HAP-1 (cell line): ENCODE measurements at regions not wholly inside any gene's neighbourhood (a gene's known extent, or its start where the extent isn't known, plus 50 kb on each side); places are given as distances from the start of the nearest gene placed in this dataset.
A peak's percentile ranks its signal among the peaks of the same experiment; 100 is the strongest.
"Not testable (repeated sequence)": the region's sequence is repeated elsewhere in the genome, so short reads cannot be mapped to it uniquely, and the experiment has no call there.

Experiments
- DNase-seq, 2 experiments: peaks; one replicate each; pipeline ENCODE4 v3.0.0-alpha.2; 2016 to 2020; ENCODE audit warnings: low spot score in 2 of 2
- H3K27me3 ChIP-seq: fragments of 250-450 bp; sonication (Bioruptor Pico); 2 replicates; pipeline ENCODE4 v1.5.1; 2020; ENCODE audit warnings: low read depth, mild to moderate bottlenecking, moderate library complexity
- H3K36me3 ChIP-seq: fragments of 250-450 bp; sonication (Bioruptor Pico); replicated peaks from 2 replicates; pipeline ENCODE4 v1.5.1; 2020; ENCODE audit warnings: mild to moderate bottlenecking
- H3K4me1 ChIP-seq: fragments of 250-450 bp; sonication (Bioruptor Pico); 2 replicates; pipeline ENCODE4 v1.5.1; 2020; ENCODE audit warnings: mild to moderate bottlenecking
- H3K4me3 ChIP-seq: fragments of 250-450 bp; sonication (Bioruptor Pico); 2 replicates; pipeline ENCODE4 v1.5.1; 2020; ENCODE audit warnings: mild to moderate bottlenecking, moderate library complexity
- H3K9me3 ChIP-seq: fragments of 250-450 bp; sonication (Bioruptor Pico); 2 replicates; pipeline ENCODE4 v1.5.1; 2020; ENCODE audit warnings: mild to moderate bottlenecking, moderate library complexity
- in situ Hi-C: fragments of 300-500 bp; cut with MboI; formaldehyde crosslinking; loops from 3 replicates; pipeline ENCODE4 v1.14.3; 2020; ENCODE audit warnings: low sequenced_read_pairs, inconsistent platforms, mixed read lengths

GRCh38 chr9:62877552-62877951, 1687.7 kb downstream of the SPATA31A7 start:
- H3K9me3 ChIP-seq, H3K27me3 ChIP-seq, in situ Hi-C loops, H3K4me3 ChIP-seq, DNase-seq, H3K36me3 ChIP-seq, H3K4me1 ChIP-seq: not testable (repeated sequence)

DNA sequence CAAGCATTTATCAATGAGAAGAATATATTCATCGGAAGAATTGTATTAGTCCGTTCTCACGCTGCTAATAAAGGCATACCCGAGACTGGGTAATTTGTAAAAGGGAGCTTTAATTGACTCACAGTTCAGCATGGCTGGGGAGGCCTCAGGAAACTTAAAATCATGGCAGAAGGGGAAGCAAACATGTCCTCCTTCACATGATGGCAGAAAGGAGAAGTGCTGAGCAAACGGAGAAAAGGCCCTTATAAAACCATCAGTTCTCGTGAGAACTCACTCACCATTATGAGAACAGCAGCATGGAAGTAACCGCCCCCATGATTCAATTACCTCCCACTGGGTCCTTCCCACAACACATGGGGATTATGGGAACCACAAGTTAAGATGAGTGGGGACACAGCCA, 1688.2 kb downstream of the SPATA31A7 start:
- H3K9me3 ChIP-seq, H3K36me3 ChIP-seq, H3K4me1 ChIP-seq, in situ Hi-C loops, H3K4me3 ChIP-seq, H3K27me3 ChIP-seq, DNase-seq: not testable (repeated sequence)

GRCh38 chr9:62880453-62880852, 1690.6 kb downstream of the SPATA31A7 start:
- H3K4me3 ChIP-seq, H3K9me3 ChIP-seq, in situ Hi-C loops, H3K27me3 ChIP-seq, DNase-seq, H3K36me3 ChIP-seq, H3K4me1 ChIP-seq: not testable (repeated sequence)

DNA sequence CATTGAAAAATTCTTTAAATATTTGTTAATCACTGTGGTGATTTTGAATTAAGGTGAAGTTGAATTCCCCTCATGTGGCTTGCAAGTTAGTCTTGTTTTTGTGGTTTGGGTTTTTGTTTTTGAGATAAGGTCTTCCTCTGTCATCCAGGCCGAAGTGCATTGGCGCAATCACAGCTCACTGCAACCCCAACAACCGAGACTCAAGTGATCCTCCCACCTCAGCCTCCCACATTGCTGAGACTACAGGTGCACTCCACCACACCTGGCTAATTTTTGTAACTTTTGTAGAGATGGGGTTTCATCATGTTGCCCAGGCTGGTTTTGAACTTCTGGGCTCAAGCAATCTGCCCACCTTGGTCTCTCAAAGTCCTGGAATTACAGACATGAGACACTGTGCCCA, 1691.1 kb downstream of the SPATA31A7 start:
- in situ Hi-C loops, DNase-seq: not testable (repeated sequence)

DNA sequence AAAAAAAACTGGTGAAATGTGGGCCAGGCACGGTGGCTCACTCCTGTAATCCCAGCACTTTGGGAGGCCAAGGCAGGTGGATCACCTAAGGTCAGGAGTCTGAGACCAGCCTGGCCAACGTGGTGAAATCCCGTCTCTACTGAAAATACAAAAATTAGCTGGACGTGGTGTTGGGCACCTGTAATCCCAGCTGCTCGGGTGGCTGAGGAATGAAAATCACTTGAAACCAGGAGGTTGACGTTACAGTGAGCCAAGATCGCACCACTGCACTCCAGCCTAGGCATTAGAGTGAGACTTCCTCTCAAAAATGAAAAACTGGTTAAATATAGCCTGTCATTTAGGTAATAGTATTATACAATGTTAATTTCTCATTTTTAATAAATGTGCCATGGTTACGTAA, 1692.0 kb downstream of the SPATA31A7 start:
- in situ Hi-C loops, H3K9me3 ChIP-seq, H3K4me3 ChIP-seq, DNase-seq, H3K27me3 ChIP-seq, H3K4me1 ChIP-seq, H3K36me3 ChIP-seq: not testable (repeated sequence)

More for the DNA sequence above, 1691.1 kb downstream of the SPATA31A7 start:
- H3K36me3 ChIP-seq, H3K4me3 ChIP-seq, H3K27me3 ChIP-seq, H3K4me1 ChIP-seq, H3K9me3 ChIP-seq: not testable (repeated sequence)

GRCh38 chr9:62882717-62883116, 1692.9 kb downstream of the SPATA31A7 start:
- H3K4me1 ChIP-seq, H3K36me3 ChIP-seq, H3K27me3 ChIP-seq, DNase-seq, H3K4me3 ChIP-seq, in situ Hi-C loops, H3K9me3 ChIP-seq: not testable (repeated sequence)

GRCh38 chr9:62896692-62897091, 1706.9 kb downstream of the SPATA31A7 start:
- H3K36me3 ChIP-seq, H3K4me1 ChIP-seq, H3K27me3 ChIP-seq, in situ Hi-C loops, DNase-seq, H3K9me3 ChIP-seq, H3K4me3 ChIP-seq: not testable (repeated sequence)

DNA sequence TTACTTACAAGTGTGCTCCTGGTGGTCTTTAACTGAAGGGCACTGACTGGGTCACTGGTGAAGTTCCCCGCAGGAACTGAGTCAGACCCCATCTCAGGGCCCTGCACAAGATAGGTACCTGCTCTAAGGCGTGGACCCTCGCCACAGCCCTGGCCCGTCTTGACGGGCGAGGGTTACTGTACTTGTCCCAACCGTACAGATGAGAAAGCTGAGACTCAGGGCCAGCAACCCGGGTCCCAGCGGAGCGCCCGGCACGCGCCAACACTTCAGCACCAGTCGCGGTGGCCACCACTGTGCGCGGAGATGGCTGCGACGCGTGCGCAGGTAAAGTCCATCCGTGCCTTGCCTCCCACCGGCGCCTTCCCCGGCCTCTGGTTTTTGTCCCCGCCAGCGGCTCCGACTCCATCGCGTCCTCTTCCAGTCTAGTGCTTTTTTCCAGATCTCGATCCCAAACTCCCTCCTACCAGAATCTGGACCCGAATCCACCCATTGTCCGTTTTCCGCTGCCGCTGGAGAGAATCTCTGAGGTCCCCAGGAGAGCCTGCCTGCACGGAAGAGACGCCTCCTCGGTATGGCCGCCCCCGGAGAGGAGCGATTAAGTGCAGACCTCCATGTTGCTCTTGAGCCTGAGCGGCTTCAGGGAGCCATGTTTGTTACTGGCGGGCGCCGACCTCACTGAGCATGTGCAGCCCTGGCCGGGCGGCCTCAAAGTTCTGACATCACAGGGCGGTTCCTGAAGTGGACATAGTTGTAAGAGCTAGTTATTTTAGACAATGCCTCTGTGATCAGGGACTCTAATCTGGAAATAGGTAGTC, 1707.8 kb downstream of the SPATA31A7 start:
- H3K9me3 ChIP-seq, in situ Hi-C loops, H3K36me3 ChIP-seq, H3K4me1 ChIP-seq, H3K27me3 ChIP-seq: not testable (repeated sequence)
- DNase-seq: peak; percentile 44 to 50
- peak overlapping the region; percentile 25 for H3K4me3 ChIP-seq

DNA sequence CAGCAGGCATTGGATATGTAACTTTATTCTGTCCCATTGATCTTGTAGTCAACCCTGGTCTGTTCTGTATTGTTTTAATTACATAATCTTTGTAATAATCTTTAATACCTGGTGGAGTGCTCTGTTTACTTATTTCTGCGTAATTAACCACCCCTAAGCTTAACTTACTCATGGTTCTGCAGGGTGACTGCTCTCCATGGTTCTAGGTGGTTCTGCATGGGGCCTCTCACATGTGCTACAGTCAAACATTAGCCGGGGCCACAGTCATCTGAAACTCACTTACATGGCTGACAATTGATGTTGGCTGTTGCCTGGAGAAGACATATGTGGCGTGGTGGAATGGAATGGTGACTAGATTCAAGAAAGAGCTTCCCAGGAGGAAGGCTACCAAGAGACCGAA, 1709.8 kb downstream of the SPATA31A7 start:
- H3K4me3 ChIP-seq, H3K36me3 ChIP-seq, in situ Hi-C loops, H3K4me1 ChIP-seq, H3K27me3 ChIP-seq, H3K9me3 ChIP-seq, DNase-seq: not testable (repeated sequence)

DNA sequence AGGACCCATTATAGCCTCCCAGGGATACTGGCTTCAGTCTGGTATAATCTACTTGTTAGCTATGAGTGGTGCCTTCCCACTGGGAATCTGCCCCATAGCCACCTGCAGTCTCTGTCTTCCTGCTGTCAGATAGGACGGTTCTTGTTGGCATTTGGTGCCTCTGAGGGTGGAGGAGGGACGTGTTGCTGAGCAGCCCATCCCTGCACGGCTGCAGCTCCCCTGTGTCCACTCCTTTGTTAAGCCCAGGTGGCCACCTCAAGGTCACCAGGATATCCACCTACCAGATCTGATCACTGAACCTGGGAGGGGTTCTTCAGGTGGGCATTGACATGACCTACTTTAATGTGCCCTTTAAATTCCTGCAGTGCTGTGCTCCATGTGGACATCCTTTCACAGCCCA, 1714.2 kb downstream of the SPATA31A7 start:
- H3K27me3 ChIP-seq, H3K36me3 ChIP-seq, in situ Hi-C loops, DNase-seq, H3K9me3 ChIP-seq, H3K4me1 ChIP-seq, H3K4me3 ChIP-seq: not testable (repeated sequence)

GRCh38 chr9:62905722-62906121, 1715.9 kb downstream of the SPATA31A7 start:
- H3K27me3 ChIP-seq, H3K9me3 ChIP-seq, H3K4me1 ChIP-seq, H3K36me3 ChIP-seq, in situ Hi-C loops, H3K4me3 ChIP-seq, DNase-seq: not testable (repeated sequence)

GRCh38 chr9:62907866-62908265, 1718.0 kb downstream of the SPATA31A7 start:
- H3K4me1 ChIP-seq, H3K9me3 ChIP-seq, H3K4me3 ChIP-seq, H3K36me3 ChIP-seq, DNase-seq, in situ Hi-C loops, H3K27me3 ChIP-seq: not testable (repeated sequence)

GRCh38 chr9:62908271-62908670, 1718.4 kb downstream of the SPATA31A7 start:
- H3K9me3 ChIP-seq, in situ Hi-C loops, DNase-seq, H3K4me3 ChIP-seq, H3K36me3 ChIP-seq, H3K4me1 ChIP-seq, H3K27me3 ChIP-seq: not testable (repeated sequence)

DNA sequence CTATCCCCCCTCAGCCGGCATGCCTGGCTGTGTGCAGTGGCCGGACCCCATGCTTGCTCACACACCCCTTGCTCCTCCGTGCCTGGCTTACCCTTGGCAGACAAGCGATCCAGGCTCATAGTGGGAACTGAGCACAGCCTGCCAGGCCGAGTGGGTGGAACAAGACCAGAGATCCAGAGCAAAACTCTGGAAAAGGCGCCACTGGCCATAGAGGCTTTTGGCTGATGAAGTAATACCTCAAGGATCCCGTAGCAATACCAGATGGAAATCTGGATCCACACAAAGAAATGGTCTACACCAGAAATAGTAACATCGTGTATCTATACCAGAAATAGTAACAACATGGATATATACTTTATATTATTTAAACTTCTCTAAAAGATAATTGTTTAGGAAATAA, 1719.6 kb downstream of the SPATA31A7 start:
- H3K9me3 ChIP-seq, H3K4me1 ChIP-seq, H3K4me3 ChIP-seq, in situ Hi-C loops, H3K36me3 ChIP-seq, DNase-seq, H3K27me3 ChIP-seq: not testable (repeated sequence)

DNA sequence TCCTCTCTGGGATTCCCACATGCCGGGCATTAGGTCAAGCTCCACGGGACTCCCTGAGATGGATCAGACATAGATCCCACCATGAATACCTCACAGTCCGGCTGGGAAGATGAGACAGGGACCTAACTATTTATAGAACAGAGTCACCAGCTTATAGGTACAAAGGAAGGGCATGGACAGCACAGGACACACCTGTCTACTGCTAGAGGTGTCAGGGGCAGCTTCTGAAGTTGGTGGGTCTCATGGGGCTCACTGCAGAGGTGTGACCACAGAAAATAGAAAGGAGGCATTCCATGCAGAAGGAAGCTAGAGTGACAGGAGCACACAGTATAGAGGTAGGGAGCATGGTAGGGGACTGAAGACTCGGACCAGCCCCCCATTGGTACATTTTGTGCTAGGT, 1722.4 kb downstream of the SPATA31A7 start:
- H3K9me3 ChIP-seq, in situ Hi-C loops, H3K4me3 ChIP-seq, H3K4me1 ChIP-seq, DNase-seq, H3K27me3 ChIP-seq, H3K36me3 ChIP-seq: not testable (repeated sequence)
